Right ventricle myocardium superior (tissue), 1 donor: ENCODE measurements at regions not wholly inside any gene's neighbourhood (a gene's known extent, or its start where the extent isn't known, plus 50 kb on each side); places are given as distances from the start of the nearest gene placed in this dataset.

ENCODE experiments used
- ATAC-seq: fragments of 200-7000 bp; cut with Tn5 transposase; one replicate; pipeline ENCODE4 v1.9.1; 2020; ENCODE audit warnings: mild to moderate bottlenecking; ENCODE audit not compliant: poor library complexity
- DNase-seq: peaks from one replicate; pipeline ENCODE4 v3.0.0-alpha.2; 2020
- intact Hi-C: fragments of 100-400 bp; cut with DNase I; formaldehyde crosslinking; loops from one replicate; pipeline ENCODE4 v1.11.2; 2022
- donor health status: DM: no; HTN: yes; CAD: no; lungs with severe emphysema.

GRCh38 chr5:72046106-72046505 is 61.2 kb upstream of the MAP1B start:
- intact Hi-C loops, result no loop called here
- DNase-seq (no peak), ATAC-seq (no peak)

- DNase-seq, result no peak
- ATAC-seq, result no peak
- intact Hi-C loops, result no loop called here
Observed at GRCh38 chr5:72055636-72056035, 51.6 kb upstream of the MAP1B start.
